ENCODE measurements at regions not wholly inside any gene's neighbourhood (a gene's known extent, or its start where the extent isn't known, plus 50 kb on each side); places are given as distances from the start of the nearest gene placed in this dataset.

- peak; percentile 44 for DNase-seq (ENCODE audit: low read depth)
Observed at GRCh38 chr18:11553098-11553940, 56.1 kb upstream of the SLC35G4 start.

GRCh38 chr18:11548916-11549551, 60.4 kb upstream of the SLC35G4 start:
- DNase-seq (ENCODE audit: low read depth), result no peak

- DNase-seq (ENCODE audit: low read depth), result no peak
Observed at GRCh38 chr18:11548396-11548795, 61.0 kb upstream of the SLC35G4 start.

GRCh38 chr18:11544060-11544633, 65.2 kb upstream of the SLC35G4 start:
- DNase-seq (ENCODE audit: low read depth), result no peak

- no peak for DNase-seq (ENCODE audit: low read depth)
Observed at GRCh38 chr18:11541179-11541578, 68.2 kb upstream of the SLC35G4 start.

- DNase-seq (ENCODE audit: low read depth), result peak; percentile 54
Observed at GRCh38 chr18:11533942-11534496, 75.4 kb upstream of the SLC35G4 start.

- no peak for DNase-seq (ENCODE audit: low read depth)
Observed at GRCh38 chr18:11533513-11533890, 75.9 kb upstream of the SLC35G4 start.

- no peak for DNase-seq (ENCODE audit: low read depth)
Observed at GRCh38 chr18:11532758-11533512, 76.5 kb upstream of the SLC35G4 start.

GRCh38 chr18:11529081-11529480, 80.3 kb upstream of the SLC35G4 start:
- DNase-seq (ENCODE audit: low read depth), result no peak

GRCh38 chr18:11526675-11527074, 82.7 kb upstream of the SLC35G4 start:
- DNase-seq (ENCODE audit: low read depth), result no peak

- DNase-seq (ENCODE audit: low read depth), result no peak
Observed at GRCh38 chr18:11523804-11524203, 85.6 kb upstream of the SLC35G4 start.

GRCh38 chr18:11522992-11523391, 86.4 kb upstream of the SLC35G4 start:
- peak; percentile 27 for DNase-seq (ENCODE audit: low read depth)

- no peak for DNase-seq (ENCODE audit: low read depth)
Observed at GRCh38 chr18:11521853-11522252, 87.5 kb upstream of the SLC35G4 start.

- peak; percentile 60 for DNase-seq (ENCODE audit: low read depth)
Observed at GRCh38 chr18:11520536-11520935, 88.9 kb upstream of the SLC35G4 start.

GRCh38 chr18:11518788-11519685, 90.4 kb upstream of the SLC35G4 start:
- peak; percentile 64 for DNase-seq (ENCODE audit: low read depth)

- no peak for DNase-seq (ENCODE audit: low read depth)
Observed at GRCh38 chr18:11517704-11518103, 91.7 kb upstream of the SLC35G4 start.

- no peak for DNase-seq (ENCODE audit: low read depth)
Observed at GRCh38 chr18:11516751-11517503, 92.5 kb upstream of the SLC35G4 start.

- DNase-seq (ENCODE audit: low read depth), result no peak
Observed at GRCh38 chr18:11514267-11514666, 95.1 kb upstream of the SLC35G4 start.

GRCh38 chr18:11512096-11513025, 97.0 kb upstream of the SLC35G4 start:
- DNase-seq (ENCODE audit: low read depth), result peak; percentile 38

All from Daoy (cell line).